CD4-positive, alpha-beta T cell treated with Interleukin-6 for 4 hours (primary cell): ENCODE measurements at regions not wholly inside any gene's neighbourhood (a gene's known extent, or its start where the extent isn't known, plus 50 kb on each side); places are given as distances from the start of the nearest gene placed in this dataset.
A peak's percentile ranks its signal among the peaks of the same experiment; 100 is the strongest.
"Not testable (repeated sequence)": the region's sequence is repeated elsewhere in the genome, so short reads cannot be mapped to it uniquely, and the experiment has no call there.

ENCODE experiments used
- DNase-seq: peaks from one replicate; pipeline ENCODE4 v3.0.0-alpha.2; 2020; ENCODE audit warnings: mixed read lengths

DNA sequence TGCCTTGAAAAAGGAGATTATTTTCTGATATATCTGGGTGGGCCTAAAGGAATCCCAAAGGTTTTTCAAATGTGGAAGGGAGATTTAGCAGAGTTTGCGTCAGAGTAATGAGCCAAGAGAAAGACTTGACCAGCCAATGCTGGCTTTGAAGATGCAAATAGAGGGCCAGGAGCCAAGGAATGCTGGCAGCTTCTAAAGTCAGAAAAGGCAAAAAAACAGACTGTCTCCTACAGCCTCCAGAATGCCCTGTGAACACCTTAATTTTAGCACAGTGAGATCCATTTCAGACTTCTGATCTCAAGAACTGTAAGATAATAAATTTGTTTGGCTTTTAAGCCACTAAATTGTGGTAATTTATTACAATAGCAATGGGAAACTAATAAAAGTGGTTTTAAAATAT lies 122.6 kb upstream of the FREM1 start:
- no peak for DNase-seq

DNA sequence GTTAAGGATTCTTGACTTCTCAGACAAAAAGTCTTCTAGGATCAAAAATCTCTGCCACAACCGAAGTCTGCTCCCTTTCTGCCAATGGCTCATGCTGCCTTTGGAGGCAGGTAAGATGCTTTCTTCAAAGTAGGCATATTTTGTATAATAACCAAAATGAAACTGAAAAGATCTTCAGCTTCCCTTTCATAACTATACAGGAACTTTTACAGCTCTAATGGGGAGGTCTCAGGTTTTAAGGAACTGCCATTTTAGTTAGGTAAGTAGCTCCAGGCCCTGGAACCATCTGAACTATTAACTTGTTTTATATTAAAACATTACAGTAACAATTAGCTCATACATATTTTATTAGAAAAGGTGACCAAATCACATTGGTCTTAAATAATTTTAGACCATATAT lies 110.9 kb upstream of the FREM1 start:
- no peak for DNase-seq

GRCh38 chr9:15018096-15018637 lies 107.9 kb upstream of the FREM1 start:
- DNase-seq, result no peak

DNA sequence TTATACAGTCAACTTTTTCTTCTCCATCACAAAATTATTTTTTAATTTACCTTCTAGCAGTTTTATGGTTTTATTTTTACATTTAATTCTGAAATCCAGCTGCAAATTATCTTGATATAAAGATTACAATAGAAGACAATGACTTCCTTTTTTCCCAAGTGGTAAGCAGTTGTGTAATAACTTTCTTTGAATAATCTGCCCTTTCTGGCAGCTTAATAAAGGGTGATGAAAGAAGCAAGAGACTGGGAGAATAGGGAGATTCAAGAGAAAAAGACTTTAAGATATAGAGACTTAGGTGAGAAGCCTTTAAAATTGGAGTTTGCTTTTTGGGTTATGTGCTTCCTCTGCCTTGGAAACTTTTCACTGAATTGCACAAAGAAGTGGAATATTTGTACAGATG lies 100.4 kb upstream of the FREM1 start:
- no peak for DNase-seq

GRCh38 chr9:15007698-15008097 lies 97.5 kb upstream of the FREM1 start:
- no peak for DNase-seq

- no peak for DNase-seq
Measured at GRCh38 chr9:14994738-14995137, 84.5 kb upstream of the FREM1 start.

DNA sequence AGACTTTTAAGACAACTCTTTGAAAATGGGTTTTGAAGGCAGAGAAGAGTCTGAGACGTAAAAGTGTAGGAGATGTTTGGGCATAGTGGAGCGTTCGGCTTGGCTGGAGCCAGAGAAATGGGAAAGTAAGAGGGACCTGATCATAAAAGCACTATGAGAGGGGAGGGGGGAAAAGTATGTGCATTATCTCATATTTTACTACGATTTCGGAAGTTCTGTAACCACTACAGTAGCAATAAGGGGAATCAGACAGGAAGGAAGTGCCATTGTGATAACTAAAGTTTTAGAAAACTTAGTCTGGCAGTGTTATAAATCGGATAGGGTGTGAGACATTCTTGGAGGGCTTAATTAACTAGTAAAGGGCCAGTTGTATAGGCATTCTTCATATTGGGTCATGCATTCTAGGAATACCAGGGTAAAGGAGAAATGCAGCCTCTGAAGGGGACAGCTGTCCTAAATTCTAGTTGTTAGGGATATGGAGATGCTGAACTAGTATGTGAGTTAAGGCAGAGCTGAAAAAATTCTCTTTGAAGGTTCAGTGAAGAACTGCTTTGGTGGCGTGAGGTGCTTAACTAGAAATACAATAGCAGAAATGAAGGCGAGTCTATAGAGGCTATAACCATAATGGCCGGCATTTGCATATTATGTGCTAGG lies 83.8 kb upstream of the FREM1 start:
- DNase-seq, result no peak

- peak; percentile 68 for DNase-seq
Measured at GRCh38 chr9:14993061-14993800, 83.0 kb upstream of the FREM1 start.

DNA sequence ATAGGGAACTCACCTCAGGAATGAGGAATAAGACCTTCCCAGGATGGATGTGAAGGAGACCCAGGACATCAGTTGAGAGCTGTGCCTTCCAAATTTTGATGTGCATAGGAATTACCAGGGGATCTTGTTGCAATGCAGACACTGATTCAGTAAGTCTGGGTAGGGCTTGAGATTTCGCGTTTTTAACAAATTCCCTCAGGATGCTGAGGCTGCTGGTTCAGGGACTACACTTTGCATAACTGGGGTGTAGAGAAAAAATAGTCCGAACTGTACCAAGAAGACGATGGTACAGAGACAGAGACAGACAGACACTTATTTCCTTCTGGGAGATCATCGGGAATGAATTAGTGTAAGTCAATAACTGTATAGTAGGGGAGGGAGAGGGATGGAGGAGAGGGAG lies 82.3 kb upstream of the FREM1 start:
- DNase-seq, result no peak

- no peak for DNase-seq
Measured at GRCh38 chr9:14992081-14992480, 81.9 kb upstream of the FREM1 start.

DNA sequence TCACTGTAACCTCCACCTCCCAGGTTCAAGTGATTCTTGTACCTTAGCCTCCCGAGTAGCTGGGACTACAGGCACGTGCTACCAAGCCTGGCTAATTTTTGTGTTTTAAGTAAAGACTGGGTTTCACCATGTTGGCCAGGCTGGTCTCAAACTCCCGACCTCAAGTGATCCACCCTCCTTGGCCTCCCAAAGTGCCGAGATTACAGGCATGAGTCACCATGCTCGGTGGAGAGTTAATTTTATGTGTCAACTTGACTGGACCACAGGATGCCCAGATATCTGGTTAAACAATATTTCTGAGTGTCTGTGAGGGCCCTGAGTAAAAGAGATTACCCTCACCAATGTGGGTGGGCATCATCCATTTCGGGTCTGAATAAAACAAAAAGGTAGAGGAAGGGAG lies 80.4 kb upstream of the FREM1 start:
- not testable (repeated sequence) for DNase-seq

GRCh38 chr9:14989811-14990210 lies 79.6 kb upstream of the FREM1 start:
- DNase-seq, result no peak

DNA sequence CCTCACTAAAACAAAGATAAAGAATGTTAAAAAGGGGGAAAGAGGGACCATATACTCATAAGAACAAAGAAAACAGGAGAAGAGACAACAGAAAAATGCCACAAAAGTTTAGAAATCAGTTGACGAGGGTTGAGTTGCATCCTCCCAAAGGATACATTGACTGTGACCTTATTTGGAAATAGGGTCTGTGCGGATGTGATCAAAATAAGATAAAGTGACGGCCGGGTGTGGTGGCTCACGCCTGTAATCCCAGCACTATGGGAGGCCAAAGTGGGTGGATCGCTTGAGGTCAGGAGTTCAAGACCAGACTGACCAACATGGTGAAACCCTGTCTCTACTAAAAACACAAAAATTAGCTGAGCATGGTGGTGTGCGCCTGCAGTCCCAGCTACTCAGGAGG lies 79.1 kb upstream of the FREM1 start:
- DNase-seq, result not testable (repeated sequence)

DNA sequence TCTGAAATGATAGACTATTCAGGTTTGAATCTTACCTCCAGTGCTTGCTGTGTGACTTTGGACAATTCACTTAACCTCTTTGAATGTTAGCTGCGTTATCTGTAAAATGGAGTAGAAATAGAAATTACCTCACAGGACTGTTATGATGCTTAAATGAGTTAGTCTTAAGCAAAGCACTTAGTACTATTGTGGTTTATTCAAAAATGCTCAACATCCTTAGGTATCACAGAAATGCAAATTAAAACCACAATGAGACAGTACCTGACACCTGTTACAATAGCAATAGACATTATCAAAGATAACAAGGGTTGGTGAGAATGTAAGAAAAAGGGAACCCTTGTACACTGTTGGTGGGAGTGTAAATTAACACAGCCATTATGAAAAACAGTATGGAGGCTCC lies 77.6 kb upstream of the FREM1 start:
- no peak for DNase-seq

- DNase-seq, result no peak
Measured at GRCh38 chr9:14985419-14985818, 75.2 kb upstream of the FREM1 start.

- no peak for DNase-seq
Measured at GRCh38 chr9:14983599-14983998, 73.4 kb upstream of the FREM1 start.

GRCh38 chr9:14981291-14981950 lies 71.2 kb upstream of the FREM1 start:
- DNase-seq, result no peak

DNA sequence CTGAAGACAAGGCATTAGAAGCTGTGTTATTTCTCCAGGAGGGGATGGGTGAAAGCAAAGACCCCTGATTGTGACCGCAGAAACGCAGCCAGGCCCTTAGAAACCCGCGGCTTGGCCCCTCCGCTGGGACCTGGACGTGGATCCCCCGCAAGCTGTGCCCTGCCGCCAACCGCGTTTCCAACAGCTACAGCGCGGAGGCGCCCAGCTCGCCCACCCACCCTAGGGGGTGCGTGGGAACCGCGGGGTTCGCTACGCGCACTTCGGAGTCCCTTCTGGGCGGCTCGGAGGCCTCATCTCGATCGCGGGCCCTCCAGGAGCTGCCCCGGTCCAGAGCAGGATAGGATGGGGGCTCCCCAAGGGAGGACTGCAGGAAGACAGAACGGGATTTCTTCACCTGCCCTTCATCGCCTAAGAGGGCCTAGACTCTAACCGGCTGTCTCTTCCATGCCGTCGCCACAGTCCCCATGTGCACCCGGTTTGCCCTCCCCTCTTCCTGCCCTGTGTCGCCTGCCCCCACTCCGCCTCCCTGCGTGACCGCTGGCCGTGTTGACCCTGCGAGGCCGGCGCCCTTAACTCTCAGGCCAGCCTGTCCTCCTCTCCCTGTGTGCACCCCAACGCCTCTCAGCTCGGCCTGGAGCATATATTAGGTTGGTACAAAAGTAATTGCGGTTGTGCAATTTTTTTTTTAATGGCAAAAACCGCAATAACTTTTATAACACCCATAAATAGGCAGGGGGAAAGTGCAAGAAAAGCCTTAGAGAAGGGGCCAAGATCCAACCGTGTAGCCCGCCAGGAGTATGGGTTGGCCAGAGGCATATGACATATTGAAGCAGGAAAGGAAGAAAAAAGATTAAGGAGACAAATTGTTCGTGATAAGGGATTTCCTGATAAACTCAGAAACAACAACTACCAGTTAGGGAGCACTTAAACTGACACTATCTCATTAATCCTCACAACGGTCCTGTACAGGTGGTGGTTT lies 68.1 kb upstream of the FREM1 start:
- no peak for DNase-seq

GRCh38 chr9:14967450-14968321 lies 57.5 kb upstream of the FREM1 start:
- DNase-seq, result no peak

- DNase-seq, result no peak
Measured at GRCh38 chr9:14962193-14962882, 52.1 kb upstream of the FREM1 start.
